Karpas-422 (cell line): ENCODE measurements at regions not wholly inside any gene's neighbourhood (a gene's known extent, or its start where the extent isn't known, plus 50 kb on each side); places are given as distances from the start of the nearest gene placed in this dataset.

Experiments used
- DNase-seq: peaks from one replicate; pipeline ENCODE4 v3.0.0-alpha.2; 2015
- H2AFZ ChIP-seq: fragments of 200-600 bp; sonication (generic); 2 replicates; pipeline ENCODE4 v1.6.1; 2014; ENCODE audit warnings: antibody characterized with exemption, low read length, mixed read lengths
- H3K27ac ChIP-seq: fragments of 200-600 bp; sonication (generic); 2 replicates; pipeline ENCODE4 v1.5.1; 2014; ENCODE audit warnings: mild to moderate bottlenecking, low read length, moderate library complexity
- H3K27me3 ChIP-seq: fragments of 200-600 bp; sonication (generic); 2 replicates; pipeline ENCODE4 v1.6.1; 2014; ENCODE audit warnings: low read length, mixed read lengths
- H3K36me3 ChIP-seq: fragments of 200-600 bp; sonication (generic); 2 replicates; pipeline ENCODE4 v1.6.1; 2014; ENCODE audit warnings: low read length, mixed read lengths; ENCODE audit not compliant: insufficient read depth
- H3K4me1 ChIP-seq: fragments of 200-600 bp; sonication (generic); 2 replicates; pipeline ENCODE4 v1.6.1; 2014; ENCODE audit warnings: mild to moderate bottlenecking, low read length, mixed read lengths
- H3K4me2 ChIP-seq: fragments of 200-600 bp; sonication (generic); 2 replicates; pipeline ENCODE4 v1.6.1; 2014; ENCODE audit warnings: low read length, low read depth, mild to moderate bottlenecking; ENCODE audit not compliant: poor library complexity, severe bottlenecking
- H3K4me3 ChIP-seq: fragments of 200-600 bp; sonication (generic); 2 replicates; pipeline ENCODE4 v1.5.1; 2014; ENCODE audit warnings: mild to moderate bottlenecking, antibody characterized with exemption, low read length, mixed read lengths
- H3K79me2 ChIP-seq: fragments of 200-600 bp; sonication (generic); 2 replicates; pipeline ENCODE4 v1.6.1; 2014; ENCODE audit warnings: mild to moderate bottlenecking, low read length, mixed read lengths
- H3K9ac ChIP-seq: fragments of 200-600 bp; sonication (generic); 2 replicates; pipeline ENCODE4 v1.6.0; 2014; ENCODE audit warnings: low read length
- H3K9me2 ChIP-seq: fragments of 200-600 bp; sonication (generic), shearing (Covaris generic); replicated peaks from 2 replicates; pipeline ENCODE4 v1.6.0; 2014; ENCODE audit warnings: mild to moderate bottlenecking, low read length, moderate library complexity; ENCODE audit not compliant: insufficient read depth
- H3K9me3 ChIP-seq: fragments of 300-700, 200-600 bp; sonication (generic); 2 replicates; pipeline ENCODE4 v1.6.1; 2014; ENCODE audit warnings: low read length, mixed read lengths
- H4K20me1 ChIP-seq: fragments of 200-600 bp; sonication (generic); 2 replicates; pipeline ENCODE4 v1.6.1; 2014; ENCODE audit warnings: mild to moderate bottlenecking, antibody characterized with exemption, low read length, low read depth; ENCODE audit not compliant: insufficient read depth

DNA sequence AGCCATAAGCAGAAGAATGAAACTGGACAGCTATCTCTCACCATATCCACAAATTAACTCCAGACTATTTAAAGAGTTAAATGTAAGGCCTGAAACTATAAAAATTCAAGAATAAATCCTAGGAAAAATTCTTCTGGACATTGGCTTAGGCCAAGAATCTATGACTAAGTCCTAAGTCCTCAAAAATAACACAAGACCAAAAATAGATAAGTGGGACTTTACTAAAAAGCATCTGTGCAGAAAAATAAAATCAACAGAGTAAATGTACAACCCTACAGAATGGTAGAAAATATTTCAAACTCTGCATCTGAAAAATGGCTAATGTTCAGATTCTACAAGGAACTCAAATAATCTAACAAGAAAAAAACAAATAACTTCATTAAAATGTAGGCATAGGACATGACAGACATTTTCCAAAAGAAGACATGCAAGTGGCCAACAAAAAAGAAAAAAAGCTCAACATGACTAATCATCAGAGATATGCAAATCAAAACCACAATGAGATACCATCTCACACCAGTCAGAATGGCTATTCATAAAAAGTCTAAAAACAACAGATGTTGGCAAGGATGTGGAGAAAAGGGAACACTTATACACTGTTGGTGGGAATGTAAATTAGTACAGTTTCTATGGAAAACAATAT lies 61.0 kb upstream of the PPFIA2 start:
- Histone ChIP-seq H3K27me3 (no peaks in the 10 kb centered on the region), H3K4me3 (no peak overlapping the region), H3K79me2 (no peaks in the 10 kb centered on the region), H4K20me1 (no peaks in the 10 kb centered on the region), H2AFZ (no peak overlapping the region), H3K36me3 (no peaks in the 10 kb centered on the region), H3K4me2 (no peak overlapping the region), H3K9me2 (no peaks in the 10 kb centered on the region; the same call in 1 of the 2 replicates), H3K4me1 (no peaks in the 10 kb centered on the region), H3K9me3 (no peaks in the 10 kb centered on the region; the same call in 1 of the 2 replicates), H3K9ac (no peak overlapping the region), H3K27ac (no peak overlapping the region)
- DNase-seq = no peak

DNA sequence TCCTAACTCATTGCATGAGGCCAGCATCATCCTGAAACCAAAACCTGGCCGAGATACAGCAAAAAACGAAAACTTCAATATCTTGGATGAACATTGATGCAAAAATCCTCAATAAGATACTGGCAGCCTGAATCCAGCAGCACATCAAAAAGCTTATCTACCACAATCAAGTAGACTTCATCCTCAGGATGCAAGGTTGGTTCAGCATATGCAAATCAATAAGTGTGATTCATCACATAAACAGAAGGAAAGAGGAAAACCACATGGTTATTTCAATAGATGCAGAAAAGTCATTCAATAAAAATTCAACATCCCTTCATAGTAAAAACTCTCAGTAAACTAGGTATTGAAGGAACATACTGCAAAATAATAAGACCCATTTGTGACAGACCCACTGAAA lies 56.5 kb upstream of the PPFIA2 start:
- Histone ChIP-seq H3K9ac (no peak overlapping the region), H3K4me2 (no peak overlapping the region), H3K4me1 (no peaks in the 10 kb centered on the region), H4K20me1 (no peaks in the 10 kb centered on the region), H3K9me2 (no peaks in the 10 kb centered on the region), H2AFZ (no peak overlapping the region), H3K27ac (no peak overlapping the region), H3K79me2 (no peaks in the 10 kb centered on the region), H3K4me3 (no peak overlapping the region), H3K9me3 (peaks cover 3% of the 10 kb centered on the region), H3K27me3 (no peaks in the 10 kb centered on the region), H3K36me3 (no peaks in the 10 kb centered on the region)
- DNase-seq = no peak

DNA sequence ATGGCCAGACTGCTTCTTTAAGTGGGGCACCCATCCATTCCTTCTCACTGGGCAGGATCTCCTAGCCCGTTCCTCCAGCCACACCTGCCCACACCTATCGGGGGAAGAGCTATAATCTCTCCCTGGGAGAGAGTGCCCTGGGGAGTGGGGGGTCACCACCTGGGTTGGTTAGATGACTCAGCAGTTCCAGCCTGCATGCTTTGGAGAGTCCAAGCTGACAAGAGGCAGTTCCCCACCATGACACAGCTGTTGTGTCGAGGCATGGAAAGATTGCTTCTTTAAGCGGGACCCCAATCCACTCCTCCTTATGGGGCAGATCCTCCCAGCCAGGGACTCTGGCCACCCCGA lies 52.6 kb upstream of the PPFIA2 start:
- DNase-seq = no peak
- no peaks in the 10 kb centered on the region for H3K27me3 ChIP-seq
- H3K4me1 ChIP-seq = peaks cover 9% of the 10 kb centered on the region
- no peaks in the 10 kb centered on the region for H4K20me1 ChIP-seq
- no peak overlapping the region for H2AFZ ChIP-seq
- H3K4me2 ChIP-seq = no peak overlapping the region
- H3K27ac ChIP-seq = no peak overlapping the region
- H3K4me3 ChIP-seq = no peak overlapping the region
- H3K79me2 ChIP-seq = no peaks in the 10 kb centered on the region
- no peaks in the 10 kb centered on the region for H3K36me3 ChIP-seq
- peaks cover 3% of the 10 kb centered on the region for H3K9me3 ChIP-seq
- H3K9ac ChIP-seq = no peak overlapping the region
- H3K9me2 ChIP-seq = no peaks in the 10 kb centered on the region

DNA sequence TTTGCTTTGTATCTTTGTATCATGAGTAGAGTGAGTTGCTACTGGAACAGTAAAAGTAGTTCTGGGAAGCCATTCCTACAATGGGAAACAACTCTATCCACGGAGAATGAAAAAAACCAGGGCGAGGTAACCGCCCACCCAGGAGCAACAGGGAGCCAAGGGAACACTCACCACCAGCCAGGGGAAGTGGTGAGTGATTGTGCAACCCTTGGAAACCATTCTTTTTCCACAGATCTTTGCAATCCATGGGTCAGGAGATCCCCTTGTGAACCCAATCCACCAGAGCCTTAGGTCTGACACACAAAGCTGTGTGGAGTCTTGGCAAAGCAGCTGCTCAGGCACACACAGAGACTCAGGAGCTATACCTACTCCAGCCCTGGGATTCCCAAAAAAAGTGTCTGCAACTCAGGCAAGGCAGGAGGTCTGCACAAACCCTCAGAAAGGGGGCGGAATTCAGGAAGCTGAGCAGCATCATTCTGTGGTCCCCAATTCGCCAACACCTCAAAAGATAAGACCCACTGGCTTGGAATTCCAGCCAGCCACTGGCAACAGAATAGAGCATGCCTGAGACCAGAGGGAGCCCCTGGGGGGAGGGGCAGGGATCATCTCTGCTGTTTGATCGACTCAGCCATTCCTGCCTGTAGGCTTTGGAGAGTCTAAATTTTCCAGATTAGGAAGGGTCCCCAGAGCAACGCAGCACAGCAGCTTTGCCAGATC lies 52.1 kb upstream of the PPFIA2 start:
- Histone ChIP-seq H3K9ac (no peak overlapping the region), H3K27me3 (no peaks in the 10 kb centered on the region), H3K79me2 (no peaks in the 10 kb centered on the region), H3K4me2 (no peak overlapping the region), H3K36me3 (no peaks in the 10 kb centered on the region), H3K4me3 (no peak overlapping the region), H3K4me1 (peaks cover 9% of the 10 kb centered on the region), H2AFZ (no peak overlapping the region), H3K27ac (no peak overlapping the region), H4K20me1 (no peaks in the 10 kb centered on the region), H3K9me3 (peaks cover 3% of the 10 kb centered on the region), H3K9me2 (no peaks in the 10 kb centered on the region)
- no peak for DNase-seq

DNA sequence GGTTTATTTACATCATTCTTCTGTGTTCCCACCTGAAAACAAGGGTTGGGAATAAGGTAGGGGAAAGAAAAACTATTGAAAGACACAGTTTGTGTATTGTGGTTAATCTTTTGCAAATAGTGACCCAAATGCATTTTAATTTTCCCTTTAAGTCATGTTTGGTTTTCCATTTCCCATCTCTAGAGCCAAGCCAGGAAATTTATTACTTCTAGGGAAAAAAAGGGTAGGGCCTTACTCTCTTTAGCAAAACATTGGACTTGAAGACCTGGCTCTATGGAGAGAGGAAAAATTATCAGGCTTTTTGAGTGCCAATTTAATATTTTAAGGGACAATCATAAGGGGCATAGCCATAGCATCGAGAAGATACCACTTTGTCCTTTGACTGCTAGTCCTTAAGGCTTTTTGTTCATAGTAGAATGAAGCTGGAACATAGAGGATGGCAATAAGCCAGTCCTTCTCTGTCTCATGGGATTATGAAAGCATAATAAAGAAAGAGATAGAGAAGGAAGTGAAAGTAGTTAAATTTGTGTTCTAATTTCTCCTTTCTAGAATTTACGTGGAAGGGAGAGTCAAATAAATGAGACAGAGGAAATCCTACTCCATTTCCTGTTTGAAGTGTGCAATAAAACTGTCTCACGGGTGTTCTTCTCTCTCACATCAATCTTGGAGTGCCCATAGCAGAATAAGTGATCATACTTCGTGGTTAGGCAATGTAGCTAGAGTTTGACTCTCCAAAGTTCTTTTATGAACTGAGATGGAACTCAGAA lies 50.9 kb upstream of the PPFIA2 start:
- H3K36me3 ChIP-seq = no peaks in the 10 kb centered on the region
- peaks cover 3% of the 10 kb centered on the region for H3K9me3 ChIP-seq
- H3K4me1 ChIP-seq = peaks cover 9% of the 10 kb centered on the region
- no peaks in the 10 kb centered on the region for H3K9me2 ChIP-seq
- peak overlapping the region; percentile 35 for H3K4me2 ChIP-seq
- no peak overlapping the region for H2AFZ ChIP-seq
- no peaks in the 10 kb centered on the region for H4K20me1 ChIP-seq
- no peak overlapping the region for H3K9ac ChIP-seq
- no peaks in the 10 kb centered on the region for H3K79me2 ChIP-seq
- H3K27ac ChIP-seq = no peak overlapping the region
- no peaks in the 10 kb centered on the region for H3K27me3 ChIP-seq
- no peak overlapping the region for H3K4me3 ChIP-seq
- peak; percentile 59 for DNase-seq

DNA sequence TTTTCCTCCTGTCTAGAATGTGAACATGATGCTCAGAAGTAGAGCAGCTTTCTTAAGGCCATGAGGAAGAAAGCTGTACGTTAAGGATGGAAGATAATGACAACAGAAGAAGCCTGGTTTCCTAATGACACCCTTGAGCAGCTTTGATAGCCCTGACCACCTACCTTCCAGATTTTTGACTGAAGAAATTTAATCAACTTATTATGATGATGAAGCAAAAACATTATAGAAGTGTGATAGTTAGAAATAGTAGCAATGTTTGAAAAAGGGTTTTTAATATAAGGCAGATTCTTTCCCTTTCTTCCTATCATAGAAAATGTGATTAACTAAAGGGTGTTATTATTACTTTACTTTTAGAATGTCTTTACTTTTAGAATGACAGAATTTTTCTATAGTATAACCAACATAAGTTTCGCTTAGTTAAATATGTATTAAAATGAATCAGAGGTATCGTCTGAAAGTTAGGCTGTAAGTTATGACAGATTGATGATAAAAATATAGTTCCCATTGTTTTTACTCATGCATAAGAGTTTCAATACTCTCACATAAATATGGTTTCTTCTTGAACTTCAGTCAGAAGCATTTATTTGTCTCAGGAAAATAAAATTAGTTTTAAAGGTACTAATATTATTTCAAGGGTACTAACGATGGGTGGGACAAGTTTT lies 50.1 kb upstream of the PPFIA2 start:
- H4K20me1 ChIP-seq = no peaks in the 10 kb centered on the region
- H3K9me3 ChIP-seq = peaks cover 3% of the 10 kb centered on the region; the same call in 1 of the 2 replicates
- H3K27me3 ChIP-seq = no peaks in the 10 kb centered on the region
- no peaks in the 10 kb centered on the region for H3K79me2 ChIP-seq
- H2AFZ ChIP-seq = no peak overlapping the region
- no peak overlapping the region for H3K27ac ChIP-seq
- H3K4me2 ChIP-seq = no peak overlapping the region
- H3K4me3 ChIP-seq = no peak overlapping the region
- no peak overlapping the region for H3K9ac ChIP-seq
- peaks cover 9% of the 10 kb centered on the region for H3K4me1 ChIP-seq
- DNase-seq = no peak
- H3K36me3 ChIP-seq = no peaks in the 10 kb centered on the region
- no peaks in the 10 kb centered on the region for H3K9me2 ChIP-seq
